Liver (tissue), 8 donors: ENCODE measurements at regions not wholly inside any gene's neighbourhood (a gene's known extent, or its start where the extent isn't known, plus 50 kb on each side); places are given as distances from the start of the nearest gene placed in this dataset.

Source experiments
- DNase-seq: peaks from one replicate; pipeline ENCODE4 v3.0.0-alpha.2; 2017; ENCODE audit warnings: low spot score
- H3K27ac ChIP-seq, 2 donors: one replicate each; pipeline ENCODE4 v1.7.0; 2013; ENCODE audit warnings: inconsistent platforms in 2 of 2, low read length in 2 of 2, control low read depth in 1 of 2, low read depth in 1 of 2, mild to moderate bottlenecking in 1 of 2
- H3K27me3 ChIP-seq, 4 donors: one replicate each; pipeline versions ENCODE4 v1.6.1 to v1.7.0; 2013; ENCODE audit warnings: low read length in 3 of 4, inconsistent platforms in 1 of 4, mild to moderate bottlenecking in 1 of 4, moderate library complexity in 1 of 4; ENCODE audit not compliant: control insufficient read depth in 4 of 4, insufficient read depth in 4 of 4
- H3K36me3 ChIP-seq, 4 donors: one replicate each; pipeline versions ENCODE4 v1.6.1 to v1.7.0; 2013; ENCODE audit warnings: low read length in 3 of 4, mild to moderate bottlenecking in 3 of 4, low read depth in 1 of 4, moderate library complexity in 1 of 4; ENCODE audit not compliant: control insufficient read depth in 4 of 4, insufficient read depth in 3 of 4
- H3K4me1 ChIP-seq, 4 donors: one replicate each; pipeline versions ENCODE4 v1.6.1 to v1.7.0; 2013; ENCODE audit warnings: low read length in 3 of 4, mild to moderate bottlenecking in 3 of 4, moderate library complexity in 1 of 4; ENCODE audit not compliant: control insufficient read depth in 4 of 4, insufficient read depth in 4 of 4
- H3K4me3 ChIP-seq, 3 donors: one replicate each; pipeline versions ENCODE4 v1.6.1 to v1.7.0; 2013; ENCODE audit warnings: low read length in 3 of 3, control low read depth in 1 of 3, low read depth in 1 of 3, mild to moderate bottlenecking in 1 of 3
- H3K9ac ChIP-seq, 2 donors: one replicate each; pipeline ENCODE4 v1.7.0; 2013; ENCODE audit warnings: low read length in 2 of 2, mild to moderate bottlenecking in 2 of 2, moderate library complexity in 2 of 2, control low read depth in 1 of 2, low read depth in 1 of 2
- H3K9me3 ChIP-seq, 4 donors: one replicate each; pipeline versions ENCODE4 v1.6.1 to v1.7.0; 2013; ENCODE audit warnings: low read length in 3 of 4; ENCODE audit not compliant: control insufficient read depth in 4 of 4
- EGR1 ChIP-seq, 2 donors: IDR thresholded peaks; 2 replicates each; pipeline ENCODE4 v1.6.1; 2016 to 2018; ENCODE audit warnings: antibody characterized with exemption in 2 of 2, low read depth in 2 of 2
- FOXA1 ChIP-seq: IDR thresholded peaks from 2 replicates; pipeline ENCODE4 v1.6.1; 2016; ENCODE audit warnings: antibody characterized with exemption
- FOXA2 ChIP-seq: IDR thresholded peaks from 2 replicates; pipeline ENCODE4 v1.6.1; 2016; ENCODE audit warnings: antibody characterized with exemption
- GABPA ChIP-seq, 2 donors: IDR thresholded peaks in 1 of 2; conservative IDR thresholded peaks in 1 of 2; 2 replicates each; pipeline ENCODE4 v1.6.1; 2016; ENCODE audit warnings: antibody characterized with exemption in 2 of 2, mild to moderate bottlenecking in 1 of 2, moderate library complexity in 1 of 2
- HNF4A ChIP-seq, 2 donors: conservative IDR thresholded peaks; 2 replicates each; pipeline ENCODE4 v1.6.1; 2016; ENCODE audit warnings: antibody characterized with exemption in 2 of 2, mild to moderate bottlenecking in 2 of 2
- HNF4G ChIP-seq: IDR thresholded peaks from 2 replicates; pipeline ENCODE4 v1.6.1; 2016; ENCODE audit warnings: antibody characterized with exemption
- JUND ChIP-seq, 2 donors: IDR thresholded peaks; 2 replicates each; pipeline ENCODE4 v1.6.1; 2016; ENCODE audit warnings: antibody characterized with exemption in 2 of 2
- NR2F2 ChIP-seq: IDR thresholded peaks from 2 replicates; pipeline ENCODE4 v1.6.1; 2016; ENCODE audit warnings: antibody characterized with exemption
- SP1 ChIP-seq: IDR thresholded peaks from 2 replicates; pipeline ENCODE4 v1.6.1; 2018; ENCODE audit warnings: antibody characterized with exemption, mild to moderate bottlenecking
- TAF1 ChIP-seq: conservative IDR thresholded peaks from 2 replicates; pipeline ENCODE4 v1.6.1; 2016; ENCODE audit warnings: antibody characterized with exemption, mild to moderate bottlenecking
- YY1 ChIP-seq: IDR thresholded peaks from 2 replicates; pipeline ENCODE4 v1.6.1; 2016; ENCODE audit warnings: antibody characterized with exemption, mild to moderate bottlenecking
- WGBS: extraction: QIAGEN DNeasy Blood & Tissue Kit; methylation state at CpG from one replicate; pipeline ENCODE4 v1.1.7; 2013; 5-methylcytosine and 5-hydroxymethylcytosine counted together
- TF ChIP-seq, protein P1 (sequence below): IDR thresholded peaks from 2 replicates; pipeline ENCODE4 v1.6.1; 2016; ENCODE audit warnings: antibody characterized with exemption
- TF ChIP-seq, protein P2 (sequence below): IDR thresholded peaks from 2 replicates; pipeline ENCODE4 v1.6.1; 2016; ENCODE audit warnings: antibody characterized with exemption, mild to moderate bottlenecking
- TF ChIP-seq, protein P3 (sequence below): fragments of 150-350 bp; IDR thresholded peaks from 2 replicates; pipeline ENCODE4 v1.5.1; 2017; ENCODE audit warnings: improper control_type of control experiment, low read depth, low read length; ENCODE audit not compliant: missing input control
- TF ChIP-seq, protein P4 (sequence below): IDR thresholded peaks from 2 replicates; pipeline ENCODE4 v1.6.1; 2016; ENCODE audit warnings: antibody characterized with exemption
- donor health status: healthy.
- donor health status: healthy.
- donor health status: healthy.
- donor health status: healthy.
- donor health status: healthy.

DNA sequence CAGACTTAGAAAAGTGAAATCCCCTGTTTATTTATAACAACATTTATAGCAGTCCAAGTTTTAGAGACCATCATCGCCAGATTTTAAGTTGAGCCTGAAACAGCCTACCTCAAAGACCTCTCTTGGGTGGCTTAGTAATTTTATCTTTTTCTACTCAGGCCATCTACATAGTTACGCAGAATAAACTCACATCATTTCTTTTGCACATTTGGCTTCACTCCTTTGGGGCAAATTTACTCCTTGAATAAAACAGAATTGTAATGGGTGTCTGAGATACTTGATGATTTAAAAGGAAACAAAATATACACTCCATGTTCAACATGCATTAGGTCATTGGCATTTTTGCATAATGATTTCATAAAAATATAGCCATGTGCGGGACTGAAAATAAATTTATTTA lies 104.7 kb upstream of the TSPAN8 start:
- no peak for TF ChIP-seq HNF4A (conservative IDR thresholded peaks at IDR 0.05)
- no peak for TF ChIP-seq YY1
- no peak for TF ChIP-seq HNF4G
- TF ChIP-seq, protein P1, sequence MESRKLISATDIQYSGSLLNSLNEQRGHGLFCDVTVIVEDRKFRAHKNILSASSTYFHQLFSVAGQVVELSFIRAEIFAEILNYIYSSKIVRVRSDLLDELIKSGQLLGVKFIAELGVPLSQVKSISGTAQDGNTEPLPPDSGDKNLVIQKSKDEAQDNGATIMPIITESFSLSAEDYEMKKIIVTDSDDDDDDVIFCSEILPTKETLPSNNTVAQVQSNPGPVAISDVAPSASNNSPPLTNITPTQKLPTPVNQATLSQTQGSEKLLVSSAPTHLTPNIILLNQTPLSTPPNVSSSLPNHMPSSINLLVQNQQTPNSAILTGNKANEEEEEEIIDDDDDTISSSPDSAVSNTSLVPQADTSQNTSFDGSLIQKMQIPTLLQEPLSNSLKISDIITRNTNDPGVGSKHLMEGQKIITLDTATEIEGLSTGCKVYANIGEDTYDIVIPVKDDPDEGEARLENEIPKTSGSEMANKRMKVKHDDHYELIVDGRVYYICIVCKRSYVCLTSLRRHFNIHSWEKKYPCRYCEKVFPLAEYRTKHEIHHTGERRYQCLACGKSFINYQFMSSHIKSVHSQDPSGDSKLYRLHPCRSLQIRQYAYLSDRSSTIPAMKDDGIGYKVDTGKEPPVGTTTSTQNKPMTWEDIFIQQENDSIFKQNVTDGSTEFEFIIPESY, result no peak
- 88% methylated on average over 3 of the region's 3 CpGs for WGBS
- Histone ChIP-seq H3K4me3 (no peak overlapping the region), H3K4me1 (no peaks in the 10 kb centered on the region), H3K27ac (no peak overlapping the region), H3K9me3 (no peaks in the 10 kb centered on the region), H3K27me3 (no peaks in the 10 kb centered on the region), H3K9ac (no peak overlapping the region), H3K36me3 (no peaks in the 10 kb centered on the region)
- no peak for DNase-seq

DNA sequence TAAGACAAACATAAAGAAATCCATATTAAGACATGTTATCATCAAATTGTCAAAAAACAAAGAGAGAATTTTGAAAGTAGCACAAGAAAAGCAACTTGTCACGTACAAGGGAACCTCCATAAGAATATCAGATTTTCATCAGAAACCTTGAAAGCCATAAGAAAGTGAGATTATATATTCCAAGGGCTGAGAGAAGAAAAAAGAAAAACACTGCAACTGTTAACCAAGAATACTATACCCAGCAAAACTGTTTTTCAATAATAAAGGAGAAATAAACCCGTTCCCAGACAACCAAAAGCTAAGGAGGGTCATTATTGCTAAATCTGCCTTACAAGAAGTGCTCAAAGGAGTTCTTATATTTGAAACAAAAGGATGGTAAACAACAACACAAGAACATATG lies 94.7 kb upstream of the TSPAN8 start:
- DNase-seq, result no peak
- Histone ChIP-seq H3K36me3 (no peaks in the 10 kb centered on the region), H3K4me3 (no peak overlapping the region), H3K9me3 (peaks cover 0 to 21% (median 5%) of the 10 kb centered on the region in 4 donors), H3K9ac (no peak overlapping the region), H3K4me1 (no peaks in the 10 kb centered on the region), H3K27me3 (peaks cover 0 to 2% (median 0%) of the 10 kb centered on the region in 4 donors), H3K27ac (no peak overlapping the region)
- TF ChIP-seq TAF1 (no peak), GABPA (IDR thresholded peaks at IDR 0.05 in 1 of 2, conservative IDR thresholded peaks at IDR 0.05 in 1 of 2) (no peak), NR2F2 (no peak)
- TF ChIP-seq, protein P2, sequence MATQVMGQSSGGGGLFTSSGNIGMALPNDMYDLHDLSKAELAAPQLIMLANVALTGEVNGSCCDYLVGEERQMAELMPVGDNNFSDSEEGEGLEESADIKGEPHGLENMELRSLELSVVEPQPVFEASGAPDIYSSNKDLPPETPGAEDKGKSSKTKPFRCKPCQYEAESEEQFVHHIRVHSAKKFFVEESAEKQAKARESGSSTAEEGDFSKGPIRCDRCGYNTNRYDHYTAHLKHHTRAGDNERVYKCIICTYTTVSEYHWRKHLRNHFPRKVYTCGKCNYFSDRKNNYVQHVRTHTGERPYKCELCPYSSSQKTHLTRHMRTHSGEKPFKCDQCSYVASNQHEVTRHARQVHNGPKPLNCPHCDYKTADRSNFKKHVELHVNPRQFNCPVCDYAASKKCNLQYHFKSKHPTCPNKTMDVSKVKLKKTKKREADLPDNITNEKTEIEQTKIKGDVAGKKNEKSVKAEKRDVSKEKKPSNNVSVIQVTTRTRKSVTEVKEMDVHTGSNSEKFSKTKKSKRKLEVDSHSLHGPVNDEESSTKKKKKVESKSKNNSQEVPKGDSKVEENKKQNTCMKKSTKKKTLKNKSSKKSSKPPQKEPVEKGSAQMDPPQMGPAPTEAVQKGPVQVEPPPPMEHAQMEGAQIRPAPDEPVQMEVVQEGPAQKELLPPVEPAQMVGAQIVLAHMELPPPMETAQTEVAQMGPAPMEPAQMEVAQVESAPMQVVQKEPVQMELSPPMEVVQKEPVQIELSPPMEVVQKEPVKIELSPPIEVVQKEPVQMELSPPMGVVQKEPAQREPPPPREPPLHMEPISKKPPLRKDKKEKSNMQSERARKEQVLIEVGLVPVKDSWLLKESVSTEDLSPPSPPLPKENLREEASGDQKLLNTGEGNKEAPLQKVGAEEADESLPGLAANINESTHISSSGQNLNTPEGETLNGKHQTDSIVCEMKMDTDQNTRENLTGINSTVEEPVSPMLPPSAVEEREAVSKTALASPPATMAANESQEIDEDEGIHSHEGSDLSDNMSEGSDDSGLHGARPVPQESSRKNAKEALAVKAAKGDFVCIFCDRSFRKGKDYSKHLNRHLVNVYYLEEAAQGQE, result no peak
- 66% methylated on average over 2 of the region's 2 CpGs for WGBS

DNA sequence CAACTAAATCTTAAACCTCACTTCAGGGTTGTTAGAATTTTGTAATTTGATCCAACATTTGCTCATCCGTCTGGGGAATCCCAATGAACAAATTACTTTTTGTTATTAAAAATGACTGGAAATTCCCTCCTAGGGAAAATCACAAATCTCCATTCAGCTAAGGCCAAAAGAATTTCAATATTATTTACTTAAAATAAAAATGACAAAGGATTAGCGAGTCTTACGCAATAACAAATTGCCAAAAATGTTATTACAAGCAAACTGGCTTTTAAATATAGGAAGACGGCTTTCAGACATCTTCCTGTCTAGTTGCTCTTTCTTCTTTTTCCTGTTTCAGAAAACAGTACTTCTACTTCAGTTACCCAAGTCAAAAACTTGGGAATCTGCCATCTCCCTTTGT lies 92.4 kb upstream of the TSPAN8 start:
- WGBS, result 74% methylated on average over 4 of the region's 4 CpGs
- TF ChIP-seq FOXA1 (no peak), SP1 (no peak), EGR1 (IDR thresholded peaks at IDR 0.05; ENCODE audit: low read depth in 2 of 2) (no peak), NR2F2 (no peak), FOXA2 (no peak), TAF1 (no peak), JUND (IDR thresholded peaks at IDR 0.05) (no peak)
- TF ChIP-seq, protein P1, result no peak
- TF ChIP-seq, protein P2, result no peak
- TF ChIP-seq, protein P3, sequence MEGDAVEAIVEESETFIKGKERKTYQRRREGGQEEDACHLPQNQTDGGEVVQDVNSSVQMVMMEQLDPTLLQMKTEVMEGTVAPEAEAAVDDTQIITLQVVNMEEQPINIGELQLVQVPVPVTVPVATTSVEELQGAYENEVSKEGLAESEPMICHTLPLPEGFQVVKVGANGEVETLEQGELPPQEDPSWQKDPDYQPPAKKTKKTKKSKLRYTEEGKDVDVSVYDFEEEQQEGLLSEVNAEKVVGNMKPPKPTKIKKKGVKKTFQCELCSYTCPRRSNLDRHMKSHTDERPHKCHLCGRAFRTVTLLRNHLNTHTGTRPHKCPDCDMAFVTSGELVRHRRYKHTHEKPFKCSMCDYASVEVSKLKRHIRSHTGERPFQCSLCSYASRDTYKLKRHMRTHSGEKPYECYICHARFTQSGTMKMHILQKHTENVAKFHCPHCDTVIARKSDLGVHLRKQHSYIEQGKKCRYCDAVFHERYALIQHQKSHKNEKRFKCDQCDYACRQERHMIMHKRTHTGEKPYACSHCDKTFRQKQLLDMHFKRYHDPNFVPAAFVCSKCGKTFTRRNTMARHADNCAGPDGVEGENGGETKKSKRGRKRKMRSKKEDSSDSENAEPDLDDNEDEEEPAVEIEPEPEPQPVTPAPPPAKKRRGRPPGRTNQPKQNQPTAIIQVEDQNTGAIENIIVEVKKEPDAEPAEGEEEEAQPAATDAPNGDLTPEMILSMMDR, result no peak
- TF ChIP-seq, protein P4, sequence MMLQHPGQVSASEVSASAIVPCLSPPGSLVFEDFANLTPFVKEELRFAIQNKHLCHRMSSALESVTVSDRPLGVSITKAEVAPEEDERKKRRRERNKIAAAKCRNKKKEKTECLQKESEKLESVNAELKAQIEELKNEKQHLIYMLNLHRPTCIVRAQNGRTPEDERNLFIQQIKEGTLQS, result no peak

More for the DNA sequence above, 92.4 kb upstream of the TSPAN8 start:
- Histone ChIP-seq H3K27ac (no peak overlapping the region), H3K9ac (no peak overlapping the region), H3K4me1 (no peaks in the 10 kb centered on the region), H3K36me3 (no peaks in the 10 kb centered on the region), H3K4me3 (no peak overlapping the region), H3K9me3 (peaks cover 0 to 21% (median 5%) of the 10 kb centered on the region in 4 donors), H3K27me3 (peaks cover 0 to 2% (median 0%) of the 10 kb centered on the region in 4 donors)
- no peak for DNase-seq
